ENCODE measurements at regions not wholly inside any gene's neighbourhood (a gene's known extent, or its start where the extent isn't known, plus 50 kb on each side); places are given as distances from the start of the nearest gene placed in this dataset.

- TF ChIP-seq CTCF (IDR thresholded peaks at IDR 0.05; ENCODE audit: borderline replicate concordance, extremely low read depth, low read length, poor library complexity, severe bottlenecking) = no peak
- TF ChIP-seq EZH2 (IDR thresholded peaks at IDR 0.05; ENCODE audit: borderline replicate concordance, low read depth, low read length, severe bottlenecking) = no peak
These were observed 223.3 kb downstream of the RAP2B start for GRCh38 chr3:153385343-153385742.
